ENCODE measurements at regions not wholly inside any gene's neighbourhood (a gene's known extent, or its start where the extent isn't known, plus 50 kb on each side); places are given as distances from the start of the nearest gene placed in this dataset.

DNA sequence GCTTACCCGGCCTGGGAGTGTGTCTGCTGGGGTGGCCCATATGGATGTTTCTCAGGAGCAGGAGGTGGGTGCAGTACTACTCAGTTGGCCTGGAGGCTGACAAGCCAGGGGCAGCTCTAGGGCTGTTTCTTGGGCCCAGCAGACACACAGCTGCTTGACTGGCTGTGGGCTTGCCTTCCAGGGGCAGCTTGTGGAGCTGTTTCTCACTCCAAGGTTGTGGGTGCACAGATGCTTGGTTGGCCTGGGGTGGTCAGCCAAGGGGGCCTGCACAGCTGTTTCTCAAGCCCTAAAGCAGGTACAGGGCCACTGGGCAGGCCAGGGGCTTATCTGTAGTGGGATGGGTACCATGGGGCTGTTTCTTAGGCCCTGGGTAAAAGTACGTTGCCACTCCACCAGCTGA lies 1078.1 kb upstream of the ADGRL2 start:
- DNase-seq: no peak
- H3K4me3 ChIP-seq (ENCODE audit: low read depth, low read length): no peak overlapping the region
- Mint-ChIP-seq H3K4me1 (ENCODE audit: low read depth, unreplicated experiment) (no peaks in the 10 kb centered on the region), H3K27me3 (ENCODE audit: insufficient read depth, unreplicated experiment) (no peaks in the 10 kb centered on the region), H3K36me3 (ENCODE audit: insufficient read depth, unreplicated experiment) (no peaks in the 10 kb centered on the region), H3K4me3 (ENCODE audit: unreplicated experiment) (no peak overlapping the region), H3K27ac (ENCODE audit: unreplicated experiment) (no peak overlapping the region), H3K9me3 (ENCODE audit: unreplicated experiment) (no peaks in the 10 kb centered on the region)
- no peaks in the 10 kb centered on the region for H3K36me3 ChIP-seq (ENCODE audit: control insufficient read depth, insufficient read depth, low read length)
- BruUV-seq (replicated peaks): no TSS peak
- ChIA-PET CTCF (no interaction called here), POLR2A (no interaction called here)
- intact Hi-C loops (cut with micrococcal nuclease; ENCODE audit: unreplicated experiment): no loop called here
- H3K9me3 ChIP-seq: no peaks in the 10 kb centered on the region
- no peaks in the 10 kb centered on the region for H3K4me1 ChIP-seq
- H3K27me3 ChIP-seq (replicated peaks; ENCODE audit: control insufficient read depth, insufficient read depth, low read length): no peaks in the 10 kb centered on the region
- TF ChIP-seq, protein P1, sequence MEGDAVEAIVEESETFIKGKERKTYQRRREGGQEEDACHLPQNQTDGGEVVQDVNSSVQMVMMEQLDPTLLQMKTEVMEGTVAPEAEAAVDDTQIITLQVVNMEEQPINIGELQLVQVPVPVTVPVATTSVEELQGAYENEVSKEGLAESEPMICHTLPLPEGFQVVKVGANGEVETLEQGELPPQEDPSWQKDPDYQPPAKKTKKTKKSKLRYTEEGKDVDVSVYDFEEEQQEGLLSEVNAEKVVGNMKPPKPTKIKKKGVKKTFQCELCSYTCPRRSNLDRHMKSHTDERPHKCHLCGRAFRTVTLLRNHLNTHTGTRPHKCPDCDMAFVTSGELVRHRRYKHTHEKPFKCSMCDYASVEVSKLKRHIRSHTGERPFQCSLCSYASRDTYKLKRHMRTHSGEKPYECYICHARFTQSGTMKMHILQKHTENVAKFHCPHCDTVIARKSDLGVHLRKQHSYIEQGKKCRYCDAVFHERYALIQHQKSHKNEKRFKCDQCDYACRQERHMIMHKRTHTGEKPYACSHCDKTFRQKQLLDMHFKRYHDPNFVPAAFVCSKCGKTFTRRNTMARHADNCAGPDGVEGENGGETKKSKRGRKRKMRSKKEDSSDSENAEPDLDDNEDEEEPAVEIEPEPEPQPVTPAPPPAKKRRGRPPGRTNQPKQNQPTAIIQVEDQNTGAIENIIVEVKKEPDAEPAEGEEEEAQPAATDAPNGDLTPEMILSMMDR (IDR thresholded peaks at IDR 0.05; ENCODE audit: insufficient read depth in 1 of 2, low read depth in 1 of 2, low read length in 1 of 2, severe bottlenecking in 1 of 2, unreplicated experiment in 1 of 2): no peak

DNA sequence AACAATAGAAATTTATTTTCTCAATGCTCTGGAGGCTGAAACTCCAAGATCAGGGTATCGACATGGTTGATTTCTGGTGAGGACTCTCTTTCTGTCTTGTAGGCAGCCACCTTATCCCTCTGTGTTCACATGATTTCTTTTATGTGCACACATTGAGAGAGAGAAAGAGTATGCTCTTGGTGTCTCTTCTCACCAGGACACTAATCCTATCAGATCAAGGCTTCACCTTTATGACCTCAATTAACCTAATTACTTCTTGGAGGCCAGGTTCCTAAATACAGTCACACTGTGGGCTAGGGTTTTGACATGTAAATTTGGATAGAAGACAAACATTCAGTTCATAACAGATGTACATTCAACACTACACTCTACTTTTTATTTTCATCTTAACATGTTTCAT lies 1094.2 kb upstream of the ADGRL2 start:
- H3K4me3 ChIP-seq (ENCODE audit: low read depth, low read length): no peak overlapping the region
- Mint-ChIP-seq H3K27ac (ENCODE audit: unreplicated experiment) (no peak overlapping the region), H3K4me3 (ENCODE audit: unreplicated experiment) (no peak overlapping the region), H3K9me3 (ENCODE audit: unreplicated experiment) (no peaks in the 10 kb centered on the region), H3K27me3 (ENCODE audit: insufficient read depth, unreplicated experiment) (no peaks in the 10 kb centered on the region), H3K4me1 (ENCODE audit: low read depth, unreplicated experiment) (no peaks in the 10 kb centered on the region), H3K36me3 (ENCODE audit: insufficient read depth, unreplicated experiment) (no peaks in the 10 kb centered on the region)
- no TSS peak for BruUV-seq (replicated peaks)
- H3K36me3 ChIP-seq (ENCODE audit: control insufficient read depth, insufficient read depth, low read length): no peaks in the 10 kb centered on the region
- no peaks in the 10 kb centered on the region for H3K27me3 ChIP-seq (replicated peaks; ENCODE audit: control insufficient read depth, insufficient read depth, low read length)
- H3K9me3 ChIP-seq: no peaks in the 10 kb centered on the region
- intact Hi-C loops (cut with micrococcal nuclease; ENCODE audit: unreplicated experiment): no loop called here
- ChIA-PET POLR2A (no interaction called here), CTCF (no interaction called here)
- H3K4me1 ChIP-seq: no peaks in the 10 kb centered on the region
- TF ChIP-seq, protein P1 (IDR thresholded peaks at IDR 0.05; ENCODE audit: insufficient read depth in 1 of 2, low read depth in 1 of 2, low read length in 1 of 2, severe bottlenecking in 1 of 2, unreplicated experiment in 1 of 2): no peak
- no peak for DNase-seq

DNA sequence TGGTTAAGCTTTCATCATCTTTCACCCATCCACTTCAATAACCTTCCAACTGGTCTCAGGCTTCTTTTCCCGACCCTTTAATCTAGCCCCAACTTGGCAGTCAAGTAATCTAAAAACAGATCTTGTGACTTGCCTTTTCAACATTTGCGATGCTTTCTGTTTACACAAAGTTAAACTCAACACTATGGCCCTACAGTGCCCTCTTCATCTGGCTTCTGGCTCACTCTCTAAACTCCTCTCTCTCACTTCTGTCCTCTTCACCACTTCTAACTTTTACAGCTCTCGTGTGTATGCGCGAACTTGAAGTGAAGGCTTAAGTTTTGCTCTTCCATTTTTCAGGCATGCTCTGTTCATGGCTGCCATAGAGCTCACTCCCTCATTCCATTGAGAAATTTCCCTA lies 1122.3 kb upstream of the ADGRL2 start:
- no peak overlapping the region for H3K4me3 Mint-ChIP-seq (ENCODE audit: unreplicated experiment)
- CTCF ChIA-PET: no interaction called here
- no peak overlapping the region for H3K27ac Mint-ChIP-seq (ENCODE audit: unreplicated experiment)
- no peaks in the 10 kb centered on the region for H3K9me3 ChIP-seq
- H3K36me3 Mint-ChIP-seq (ENCODE audit: insufficient read depth, unreplicated experiment): no peaks in the 10 kb centered on the region
- no peaks in the 10 kb centered on the region for H3K27me3 ChIP-seq (replicated peaks; ENCODE audit: control insufficient read depth, insufficient read depth, low read length)
- H3K36me3 ChIP-seq (ENCODE audit: control insufficient read depth, insufficient read depth, low read length): no peaks in the 10 kb centered on the region
- no TSS peak for BruUV-seq (replicated peaks)
- no peaks in the 10 kb centered on the region for H3K4me1 Mint-ChIP-seq (ENCODE audit: low read depth, unreplicated experiment)
- H3K9me3 Mint-ChIP-seq (ENCODE audit: unreplicated experiment): no peaks in the 10 kb centered on the region
- POLR2A ChIA-PET: no interaction called here
- H3K4me1 ChIP-seq: no peaks in the 10 kb centered on the region
- TF ChIP-seq, protein P1 (IDR thresholded peaks at IDR 0.05; ENCODE audit: insufficient read depth in 1 of 2, low read depth in 1 of 2, low read length in 1 of 2, severe bottlenecking in 1 of 2, unreplicated experiment in 1 of 2): no peak
- H3K27me3 Mint-ChIP-seq (ENCODE audit: insufficient read depth, unreplicated experiment): no peaks in the 10 kb centered on the region
- H3K4me3 ChIP-seq (ENCODE audit: low read depth, low read length): no peak overlapping the region
- no peak for DNase-seq
- intact Hi-C loops (cut with micrococcal nuclease; ENCODE audit: unreplicated experiment): no loop called here

Data from Caco-2 (cell line).